ENCODE measurements at regions not wholly inside any gene's neighbourhood (a gene's known extent, or its start where the extent isn't known, plus 50 kb on each side); places are given as distances from the start of the nearest gene placed in this dataset.

- TF ChIP-seq EZH2phosphoT487 (IDR thresholded peaks at IDR 0.05; ENCODE audit: borderline replicate concordance, low read length) (no peak), CTCF (IDR thresholded peaks at IDR 0.05; ENCODE audit: low read depth, low read length, poor library complexity, severe bottlenecking) (no peak)
- Histone ChIP-seq H3K9me2 (replicated peaks; ENCODE audit: control insufficient read depth, low read length) (no peaks in the 10 kb centered on the region), H3K4me2 (ENCODE audit: low read length) (no peak overlapping the region), H3K79me2 (ENCODE audit: control insufficient read depth, low read length) (no peaks in the 10 kb centered on the region), H3K36me3 (ENCODE audit: control insufficient read depth, low read length) (no peaks in the 10 kb centered on the region), H3K9me3 (ENCODE audit: control insufficient read depth, insufficient read depth, low read length) (peaks cover 6% of the 10 kb centered on the region; the same call in 1 of the 2 replicates), H3K27me3 (ENCODE audit: control insufficient read depth, low read length) (no peaks in the 10 kb centered on the region), H3K4me3 (ENCODE audit: low read length) (no peak overlapping the region), H3F3A (ENCODE audit: control insufficient read depth, insufficient read depth) (no peaks in the 10 kb centered on the region), H3K27ac (ENCODE audit: low read depth, low read length) (no peak overlapping the region), H3K4me1 (ENCODE audit: control insufficient read depth, low read length) (no peaks in the 10 kb centered on the region), H4K20me1 (ENCODE audit: control insufficient read depth, insufficient read depth, low read depth, low read length) (no peaks in the 10 kb centered on the region)
These were observed 682.4 kb upstream of the ATXN8OS start for GRCh38 chr13:69425235-69425634.

GRCh38 chr13:69423844-69424243, 683.8 kb upstream of the ATXN8OS start:
- H3K4me3 ChIP-seq (ENCODE audit: low read length): no peak overlapping the region
- H3K4me2 ChIP-seq (ENCODE audit: low read length): no peak overlapping the region
- H3F3A ChIP-seq (ENCODE audit: control insufficient read depth, insufficient read depth): no peaks in the 10 kb centered on the region
- no peaks in the 10 kb centered on the region for H3K36me3 ChIP-seq (ENCODE audit: control insufficient read depth, low read length)
- no peak overlapping the region for H3K27ac ChIP-seq (ENCODE audit: low read depth, low read length)
- no peak for TF ChIP-seq CTCF (IDR thresholded peaks at IDR 0.05; ENCODE audit: low read depth, low read length, poor library complexity, severe bottlenecking)
- TF ChIP-seq EZH2phosphoT487 (IDR thresholded peaks at IDR 0.05; ENCODE audit: borderline replicate concordance, low read length): no peak
- no peaks in the 10 kb centered on the region for H3K27me3 ChIP-seq (ENCODE audit: control insufficient read depth, low read length)
- H3K9me2 ChIP-seq (replicated peaks; ENCODE audit: control insufficient read depth, low read length): no peaks in the 10 kb centered on the region
- H3K79me2 ChIP-seq (ENCODE audit: control insufficient read depth, low read length): no peaks in the 10 kb centered on the region
- peaks cover 10% of the 10 kb centered on the region; the same call in 1 of the 2 replicates for H3K9me3 ChIP-seq (ENCODE audit: control insufficient read depth, insufficient read depth, low read length)
- no peaks in the 10 kb centered on the region for H3K4me1 ChIP-seq (ENCODE audit: control insufficient read depth, low read length)
- no peaks in the 10 kb centered on the region for H4K20me1 ChIP-seq (ENCODE audit: control insufficient read depth, insufficient read depth, low read depth, low read length)

GRCh38 chr13:69418319-69418718, 689.3 kb upstream of the ATXN8OS start:
- H3K9me3 ChIP-seq (ENCODE audit: control insufficient read depth, insufficient read depth, low read length): peaks cover 10% of the 10 kb centered on the region; the same call in 1 of the 2 replicates
- TF ChIP-seq CTCF (IDR thresholded peaks at IDR 0.05; ENCODE audit: low read depth, low read length, poor library complexity, severe bottlenecking) (no peak), EZH2phosphoT487 (IDR thresholded peaks at IDR 0.05; ENCODE audit: borderline replicate concordance, low read length) (no peak)
- no peaks in the 10 kb centered on the region for H3K4me1 ChIP-seq (ENCODE audit: control insufficient read depth, low read length)
- no peaks in the 10 kb centered on the region for H3K79me2 ChIP-seq (ENCODE audit: control insufficient read depth, low read length)
- H4K20me1 ChIP-seq (ENCODE audit: control insufficient read depth, insufficient read depth, low read depth, low read length): no peaks in the 10 kb centered on the region
- H3K4me2 ChIP-seq (ENCODE audit: low read length): no peak overlapping the region
- no peaks in the 10 kb centered on the region for H3K27me3 ChIP-seq (ENCODE audit: control insufficient read depth, low read length)
- no peak overlapping the region for H3K4me3 ChIP-seq (ENCODE audit: low read length)
- no peak overlapping the region for H3K27ac ChIP-seq (ENCODE audit: low read depth, low read length)
- H3K9me2 ChIP-seq (replicated peaks; ENCODE audit: control insufficient read depth, low read length): no peaks in the 10 kb centered on the region
- no peaks in the 10 kb centered on the region for H3K36me3 ChIP-seq (ENCODE audit: control insufficient read depth, low read length)
- no peaks in the 10 kb centered on the region for H3F3A ChIP-seq (ENCODE audit: control insufficient read depth, insufficient read depth)

Measured in DOHH2 (cell line).